H1 (cell line): ENCODE measurements at regions not wholly inside any gene's neighbourhood (a gene's known extent, or its start where the extent isn't known, plus 50 kb on each side); places are given as distances from the start of the nearest gene placed in this dataset.

Source experiments
- CTCF ChIA-PET: fragments of 300-600 bp; sonication (Branson Sonifier 250); formaldehyde crosslinking; loops from one replicate; lab custom pipeline; 2021; ENCODE audit not compliant: partially characterized antibody; lab: Charles Lee
- POLR2A ChIA-PET: fragments of 300-600 bp; sonication (Branson Sonifier 250); formaldehyde crosslinking; loops from one replicate; lab custom pipeline; 2021; ENCODE audit warnings: inconsistent platforms; ENCODE audit not compliant: partially characterized antibody; lab: Charles Lee
- DNase-seq, 2 experiments: peaks; one replicate each; pipeline versions ENCODE4 v3.0.0 to v3.0.0-alpha.2; 2010 to 2022; ENCODE audit warnings: low spot score in 2 of 2, low read depth in 1 of 2, mixed read lengths in 1 of 2
- FAIRE-seq: peaks from 2 replicates; lab custom pipeline; 2011; peaks lifted over from hg19 to GRCh38; lab: Jason Lieb, UNC
- H2AFZ ChIP-seq: 2 replicates; pipeline ENCODE4 v1.8.1; 2012; ENCODE audit warnings: low read length, inconsistent platforms
- H2AK5ac ChIP-seq: 2 replicates; pipeline ENCODE4 v1.6.1; 2013; ENCODE audit warnings: low read depth, low read length
- H2BK120ac ChIP-seq: replicated peaks from 2 replicates; pipeline ENCODE3; 2013; ENCODE audit warnings: low read depth, low read length, inconsistent platforms
- H2BK12ac ChIP-seq: 2 replicates; pipeline ENCODE4 v1.6.1; 2013; ENCODE audit warnings: low read depth, low read length
- H2BK15ac ChIP-seq: 2 replicates; pipeline ENCODE4 v1.6.1; 2013; ENCODE audit warnings: low read length
- H2BK20ac ChIP-seq: 2 replicates; pipeline ENCODE4 v1.6.1; 2013; ENCODE audit warnings: low read length
- H2BK5ac ChIP-seq: 2 replicates; pipeline ENCODE4 v1.6.1; 2013; ENCODE audit warnings: low read depth, low read length
- H3K14ac ChIP-seq: 2 replicates; pipeline ENCODE4 v1.6.1; 2013; ENCODE audit warnings: inconsistent platforms; ENCODE audit not compliant: insufficient read length
- H3K18ac ChIP-seq: 2 replicates; pipeline ENCODE4 v1.6.1; 2013; ENCODE audit warnings: low read length; ENCODE audit errors: extremely low read depth
- H3K23ac ChIP-seq: 2 replicates; pipeline ENCODE4 v1.6.1; 2013; ENCODE audit warnings: inconsistent platforms; ENCODE audit not compliant: insufficient read length
- H3K23me2 ChIP-seq: 2 replicates; pipeline ENCODE4 v1.6.1; 2013; ENCODE audit warnings: low read depth, low read length
- H3K27ac ChIP-seq: 2 replicates; pipeline ENCODE4 v1.6.1; 2011; ENCODE audit warnings: low read depth, low read length, inconsistent platforms
- H3K27me3 ChIP-seq, 4 experiments: replicated peaks in 1 of 4; 1 replicate in 1 of 4; 2 replicates in 3 of 4; pipeline versions ENCODE4 v1.6.1 to v1.8.1; 2011 to 2013; ENCODE audit warnings: low read length in 3 of 4, mild to moderate bottlenecking in 3 of 4, inconsistent platforms in 2 of 4, mixed read lengths in 2 of 4, moderate library complexity in 1 of 4; ENCODE audit not compliant: control insufficient read depth in 3 of 4, insufficient read depth in 3 of 4; ENCODE audit errors: extremely low read depth in 1 of 4
- H3K36me3 ChIP-seq, 4 experiments: 2 replicates each; pipeline versions ENCODE4 v1.6.1 to v1.8.1; 2011 to 2013; ENCODE audit warnings: mild to moderate bottlenecking in 4 of 4, low read length in 3 of 4, moderate library complexity in 2 of 4, control low read depth in 1 of 4, inconsistent platforms in 1 of 4; ENCODE audit not compliant: insufficient read depth in 4 of 4, control insufficient read depth in 2 of 4
- H3K4ac ChIP-seq: replicated peaks from 2 replicates; pipeline ENCODE3; 2013; ENCODE audit warnings: low read length, low read depth, mixed read lengths, inconsistent platforms; ENCODE audit not compliant: insufficient read length
- H3K4me1 ChIP-seq, 4 experiments: replicated peaks in 1 of 4; 1 replicate in 1 of 4; 2 replicates in 3 of 4; pipeline versions ENCODE4 v1.6.1 to v1.8.1; 2011 to 2013; ENCODE audit warnings: low read length in 3 of 4, inconsistent platforms in 2 of 4, mixed read lengths in 1 of 4; ENCODE audit not compliant: insufficient read depth in 4 of 4, control insufficient read depth in 3 of 4
- H3K4me2 ChIP-seq, 2 experiments: 2 replicates each; pipeline versions ENCODE4 v1.6.1 to v1.8.1; 2011 to 2013; ENCODE audit warnings: low read depth in 2 of 2, low read length in 2 of 2, control low read depth in 1 of 2, inconsistent platforms in 1 of 2, mild to moderate bottlenecking in 1 of 2; ENCODE audit not compliant: insufficient read depth in 1 of 2
- H3K4me3 ChIP-seq, 4 experiments: fragments of 200-600, 300-600 bp in 1 of 4; sonication (generic), shearing (Covaris generic), sonication (Bioruptor Twin) in 1 of 4; 2 replicates each; pipeline versions ENCODE4 v1.5.1 to v1.8.1; 2011 to 2016; ENCODE audit warnings: low read length in 4 of 4, low read depth in 3 of 4, control low read depth in 2 of 4, inconsistent platforms in 2 of 4, mild to moderate bottlenecking in 2 of 4, mixed read lengths in 1 of 4, moderate library complexity in 1 of 4; ENCODE audit not compliant: insufficient read depth in 2 of 4; ENCODE audit errors: extremely low read depth in 1 of 4
- H3K56ac ChIP-seq: replicated peaks from 2 replicates; pipeline ENCODE3; 2013; ENCODE audit warnings: low read depth, mild to moderate bottlenecking, mixed read lengths, low read length, inconsistent platforms; ENCODE audit not compliant: insufficient read length
- H3K79me1 ChIP-seq: 2 replicates; pipeline ENCODE4 v1.6.1; 2013; ENCODE audit warnings: low read depth, low read length, control low read depth
- H3K79me2 ChIP-seq, 2 experiments: 2 replicates each; pipeline versions ENCODE4 v1.6.1 to v1.8.1; 2012 to 2013; ENCODE audit warnings: low read length in 2 of 2, mild to moderate bottlenecking in 2 of 2, inconsistent platforms in 1 of 2; ENCODE audit not compliant: insufficient read depth in 2 of 2, control insufficient read depth in 1 of 2
- H3K9ac ChIP-seq, 4 experiments: replicated peaks in 1 of 4; 1 replicate in 1 of 4; 2 replicates in 3 of 4; pipeline versions ENCODE4 v1.6.1 to v1.8.1; 2011 to 2013; ENCODE audit warnings: low read depth in 3 of 4, low read length in 3 of 4, control low read depth in 2 of 4, mild to moderate bottlenecking in 2 of 4, moderate library complexity in 2 of 4, inconsistent platforms in 1 of 4; ENCODE audit errors: extremely low read depth in 1 of 4
- H3K9me3 ChIP-seq, 2 experiments: 2 replicates each; pipeline versions ENCODE4 v1.6.1 to v1.8.1; 2012 to 2013; ENCODE audit warnings: mild to moderate bottlenecking in 2 of 2, moderate library complexity in 2 of 2, control low read depth in 1 of 2, inconsistent platforms in 1 of 2, low read depth in 1 of 2, low read length in 1 of 2, mixed read lengths in 1 of 2; ENCODE audit not compliant: insufficient read depth in 2 of 2
- H4K20me1 ChIP-seq, 2 experiments: replicated peaks in 1 of 2; 2 replicates each; pipeline versions ENCODE3 to v1.8.1; 2011 to 2013; ENCODE audit warnings: inconsistent platforms in 2 of 2, low read length in 2 of 2, mild to moderate bottlenecking in 1 of 2; ENCODE audit not compliant: insufficient read depth in 2 of 2, control insufficient read depth in 1 of 2
- H4K5ac ChIP-seq: 2 replicates; pipeline ENCODE4 v1.6.1; 2013; ENCODE audit warnings: low read length, low read depth, mixed read lengths, inconsistent platforms; ENCODE audit not compliant: insufficient read length
- H4K8ac ChIP-seq: 2 replicates; pipeline ENCODE4 v1.8.0; 2013; ENCODE audit warnings: mild to moderate bottlenecking, moderate library complexity, low read length, inconsistent platforms; ENCODE audit not compliant: insufficient read depth; ENCODE audit errors: extremely low read depth
- H4K91ac ChIP-seq: replicated peaks from 2 replicates; pipeline ENCODE3; 2013; ENCODE audit warnings: low read length, mixed read lengths, inconsistent platforms; ENCODE audit not compliant: insufficient read length
- BCL11A ChIP-seq, 2 experiments: IDR thresholded peaks; one replicate each; pipeline ENCODE4 v1.6.1; 2011; ENCODE audit warnings: low read depth in 2 of 2, low read length in 2 of 2, mild to moderate bottlenecking in 2 of 2
- CEBPB ChIP-seq: IDR thresholded peaks from 2 replicates; pipeline ENCODE4 v1.6.1; 2012; ENCODE audit warnings: low read depth, low read length
- E2F6 ChIP-seq: IDR thresholded peaks from 2 replicates; pipeline ENCODE4 v1.6.1; 2012; ENCODE audit warnings: inconsistent platforms
- FOSL1 ChIP-seq: IDR thresholded peaks from 2 replicates; pipeline ENCODE4 v1.6.1; 2011; ENCODE audit warnings: mild to moderate bottlenecking, low read depth, low read length, moderate library complexity; ENCODE audit not compliant: insufficient read depth
- GTF2F1 ChIP-seq: IDR thresholded peaks from 2 replicates; pipeline ENCODE4 v1.6.1; 2012; ENCODE audit warnings: low read depth, low read length, improper control_type of control experiment, borderline replicate concordance
- HDAC2 ChIP-seq, 2 experiments: fragments of 300-600 bp in 1 of 2; sonication (generic) in 1 of 2; IDR thresholded peaks; 2 replicates each; pipeline ENCODE4 v1.6.1; 2011 to 2012; ENCODE audit warnings: low read depth in 2 of 2, low read length in 2 of 2, mild to moderate bottlenecking in 2 of 2, moderate library complexity in 2 of 2, borderline replicate concordance in 1 of 2, inconsistent platforms in 1 of 2
- JUN ChIP-seq: IDR thresholded peaks from 2 replicates; pipeline ENCODE4 v1.6.1; 2011; ENCODE audit warnings: low read depth, mild to moderate bottlenecking, improper control_type of control experiment, low read length
- RBBP5 ChIP-seq: IDR thresholded peaks from 2 replicates; pipeline ENCODE4 v1.7.1; 2012; ENCODE audit warnings: low read depth, mild to moderate bottlenecking, inconsistent platforms, low read length, moderate library complexity, borderline replicate concordance
- RNF2 ChIP-seq: fragments of 200-900, 300-1000 bp; sonication (generic); IDR thresholded peaks from 2 replicates; pipeline ENCODE4 v1.7.1; 2016; ENCODE audit warnings: borderline replicate concordance, low read depth, mild to moderate bottlenecking, antibody characterized with exemption, low read length; ENCODE audit not compliant: poor library complexity, severe bottlenecking; ENCODE audit errors: missing control alignments
- SP2 ChIP-seq: IDR thresholded peaks from 2 replicates; pipeline ENCODE4 v1.6.1; 2012; ENCODE audit warnings: mild to moderate bottlenecking, low read length, inconsistent platforms
- SUZ12 ChIP-seq: fragments of 200-600 bp; sonication (generic); IDR thresholded peaks from 2 replicates; pipeline ENCODE4 v1.6.1; 2012; ENCODE audit warnings: mild to moderate bottlenecking, inconsistent platforms, low read length, moderate library complexity, mixed read lengths
- WGBS, 2 experiments: shearing (Covaris generic) in 1 of 2; methylation state at CpG; one replicate each; pipeline versions ENCODE4 v1.1.6 to v1.1.7; 2013 to 2015; ENCODE audit warnings: low lambda C conversion rate in 2 of 2, mixed read lengths in 2 of 2, inconsistent platforms in 1 of 2, low coverage in 1 of 2, missing lambda C conversion rate in 1 of 2; ENCODE audit not compliant: insufficient replicate concordance in 2 of 2, insufficient coverage in 1 of 2, insufficient read length in 1 of 2; ENCODE audit errors: extremely low coverage in 1 of 2, missing lambda C conversion rate in 1 of 2; 5-methylcytosine and 5-hydroxymethylcytosine counted together

- no peak overlapping the region for H3K9ac ChIP-seq
- H3K79me2 ChIP-seq, result no peaks in the 10 kb centered on the region
- H2BK20ac ChIP-seq, result no peak overlapping the region
- H3K4me3 ChIP-seq, result no peak overlapping the region
- ChIA-PET POLR2A (no interaction called here), CTCF (no interaction called here)
- no peak for DNase-seq
- 86% methylated on average over 4 of the region's 4 CpGs; no CpG with 5 or more reads in 1 of the 2 experiments for WGBS, 2 experiments
- no peak overlapping the region for H2BK15ac ChIP-seq
- no peak overlapping the region for H2AK5ac ChIP-seq
- no peak overlapping the region for H2BK12ac ChIP-seq
- no peak for FAIRE-seq
- peaks cover 0 to 2% (median 0%) of the 10 kb centered on the region in 4 experiments; a peak in 1 of 7 replicates for H3K4me1 ChIP-seq
- no peak overlapping the region for H4K8ac ChIP-seq
- H3K36me3 ChIP-seq, result no peaks in the 10 kb centered on the region
- H3K4ac ChIP-seq, result no peak overlapping the region
- H3K4me2 ChIP-seq, result no peak overlapping the region
- no peak overlapping the region for H4K5ac ChIP-seq
- H4K91ac ChIP-seq, result no peak overlapping the region
- H3K23me2 ChIP-seq, result no peaks in the 10 kb centered on the region; the same call in 1 of the 2 replicates
- H2AFZ ChIP-seq, result no peak overlapping the region
- no peak overlapping the region for H3K56ac ChIP-seq
- H3K9me3 ChIP-seq, result no peaks in the 10 kb centered on the region
- H4K20me1 ChIP-seq, result no peaks in the 10 kb centered on the region
- no peak overlapping the region for H3K27ac ChIP-seq
- H2BK120ac ChIP-seq, result no peak overlapping the region
- no peak overlapping the region for H3K14ac ChIP-seq
- H3K27me3 ChIP-seq, result no peaks in the 10 kb centered on the region
- H3K18ac ChIP-seq, result no peak overlapping the region
- H2BK5ac ChIP-seq, result no peak overlapping the region
- H3K23ac ChIP-seq, result no peak overlapping the region
- TF ChIP-seq SP2 (no peak), HDAC2 (IDR thresholded peaks at IDR 0.05; ENCODE audit: borderline replicate concordance in 1 of 2, low read depth in 2 of 2, low read length in 2 of 2) (no peak), SUZ12 (no peak), JUN (no peak), RBBP5 (no peak), E2F6 (no peak), GTF2F1 (no peak), BCL11A (IDR thresholded peaks at IDR 0.05; ENCODE audit: low read depth in 2 of 2, low read length in 2 of 2) (no peak), FOSL1 (no peak), CEBPB (no peak), RNF2 (no peak)
- no peaks in the 10 kb centered on the region for H3K79me1 ChIP-seq
Observed at GRCh38 chr12:24441458-24441857, 492.0 kb upstream of the SOX5 start.
